ENCODE measurements at regions not wholly inside any gene's neighbourhood (a gene's known extent, or its start where the extent isn't known, plus 50 kb on each side); places are given as distances from the start of the nearest gene placed in this dataset.

GRCh38 chr6:14771016-14771415 is 474.9 kb upstream of the JARID2 start:
- H3K27me3 Mint-ChIP-seq (ENCODE audit: low read depth in 2 of 2): peaks cover 6 to 16% of the 10 kb centered on the region in 2 donors

GRCh38 chr6:14772188-14772587 is 473.7 kb upstream of the JARID2 start:
- no peak overlapping the region for H3K27ac Mint-ChIP-seq
- no peaks in the 10 kb centered on the region for H3K36me3 Mint-ChIP-seq
- H3K4me3 Mint-ChIP-seq: no peak overlapping the region

More at GRCh38 chr6:14771016-14771415, 474.9 kb upstream of the JARID2 start:
- Mint-ChIP-seq H3K27ac (no peak overlapping the region), H3K9me3 (no peaks in the 10 kb centered on the region), H3K36me3 (no peaks in the 10 kb centered on the region), H3K4me3 (no peak overlapping the region), H3K4me1 (peaks cover 0 to 5% of the 10 kb centered on the region in 2 donors)
- Histone ChIP-seq H3K4me1 (ENCODE audit: control insufficient read depth, insufficient read depth, low read length) (no peaks in the 10 kb centered on the region), H3K27me3 (ENCODE audit: control insufficient read depth, insufficient read depth, low read length) (no peaks in the 10 kb centered on the region), H3K4me3 (ENCODE audit: low read length) (no peak overlapping the region), H3K9me3 (ENCODE audit: control insufficient read depth, insufficient read depth, low read length) (no peaks in the 10 kb centered on the region), H3K27ac (ENCODE audit: low read length) (no peak overlapping the region), H3K36me3 (ENCODE audit: control insufficient read depth, insufficient read depth, low read length) (no peaks in the 10 kb centered on the region)
- intact Hi-C loops (cut with micrococcal nuclease): no loop called here
- TF ChIP-seq CTCF (IDR thresholded peaks at IDR 0.05): no peak
- DNase-seq (no peak), ATAC-seq (no peak)
- 88% methylated on average over 2 of the region's 3 CpGs for WGBS (ENCODE audit: insufficient coverage)

GRCh38 chr6:14775528-14775927 is 470.3 kb upstream of the JARID2 start:
- H3K27me3 Mint-ChIP-seq (ENCODE audit: low read depth in 2 of 2): peaks cover 3 to 16% of the 10 kb centered on the region in 2 donors
- H3K4me3 ChIP-seq (ENCODE audit: low read length): no peak overlapping the region
- WGBS (ENCODE audit: insufficient coverage): 100% methylated on average over 1 of the region's 1 CpG
- no peak for DNase-seq
- peaks cover 0 to under 1% of the 10 kb centered on the region in 2 donors for H3K4me1 Mint-ChIP-seq
- no peaks in the 10 kb centered on the region for H3K36me3 Mint-ChIP-seq
- ATAC-seq: no peak
- H3K27me3 ChIP-seq (ENCODE audit: control insufficient read depth, insufficient read depth, low read length): no peaks in the 10 kb centered on the region
- no peak overlapping the region for H3K27ac ChIP-seq (ENCODE audit: low read length)
- no peaks in the 10 kb centered on the region for H3K36me3 ChIP-seq (ENCODE audit: control insufficient read depth, insufficient read depth, low read length)
- H3K4me3 Mint-ChIP-seq: no peak overlapping the region
- H3K9me3 ChIP-seq (ENCODE audit: control insufficient read depth, insufficient read depth, low read length): no peaks in the 10 kb centered on the region
- no peak overlapping the region for H3K27ac Mint-ChIP-seq
- intact Hi-C loops (cut with micrococcal nuclease): no loop called here
- no peak for TF ChIP-seq CTCF (IDR thresholded peaks at IDR 0.05)
- H3K9me3 Mint-ChIP-seq: no peaks in the 10 kb centered on the region
- no peaks in the 10 kb centered on the region for H3K4me1 ChIP-seq (ENCODE audit: control insufficient read depth, insufficient read depth, low read length)

More at GRCh38 chr6:14772188-14772587, 473.7 kb upstream of the JARID2 start:
- Histone ChIP-seq H3K27me3 (ENCODE audit: control insufficient read depth, insufficient read depth, low read length) (no peaks in the 10 kb centered on the region), H3K27ac (ENCODE audit: low read length) (no peak overlapping the region), H3K4me3 (ENCODE audit: low read length) (no peak overlapping the region), H3K9me3 (ENCODE audit: control insufficient read depth, insufficient read depth, low read length) (no peaks in the 10 kb centered on the region), H3K4me1 (ENCODE audit: control insufficient read depth, insufficient read depth, low read length) (no peaks in the 10 kb centered on the region), H3K36me3 (ENCODE audit: control insufficient read depth, insufficient read depth, low read length) (no peaks in the 10 kb centered on the region)
- 95% methylated on average over 7 of the region's 7 CpGs for whole genome bisulfite sequencing (ENCODE audit: insufficient coverage)
- H3K9me3 Mint-ChIP-seq: no peaks in the 10 kb centered on the region
- DNase-seq (no peak), ATAC-seq (no peak)
- no peak for TF ChIP-seq CTCF (IDR thresholded peaks at IDR 0.05)
- intact Hi-C loops (cut with micrococcal nuclease): no loop called here
- peaks cover 6 to 16% of the 10 kb centered on the region in 2 donors for H3K27me3 Mint-ChIP-seq (ENCODE audit: low read depth in 2 of 2)
- H3K4me1 Mint-ChIP-seq: peaks cover 0 to 5% of the 10 kb centered on the region in 2 donors

- Histone ChIP-seq H3K9me3 (ENCODE audit: control insufficient read depth, insufficient read depth, low read length) (no peaks in the 10 kb centered on the region), H3K4me1 (ENCODE audit: control insufficient read depth, insufficient read depth, low read length) (no peaks in the 10 kb centered on the region), H3K4me3 (ENCODE audit: low read length) (no peak overlapping the region), H3K36me3 (ENCODE audit: control insufficient read depth, insufficient read depth, low read length) (no peaks in the 10 kb centered on the region), H3K27ac (ENCODE audit: low read length) (no peak overlapping the region), H3K27me3 (ENCODE audit: control insufficient read depth, insufficient read depth, low read length) (no peaks in the 10 kb centered on the region)
- no peak for TF ChIP-seq CTCF (IDR thresholded peaks at IDR 0.05)
- Mint-ChIP-seq H3K4me3 (no peak overlapping the region), H3K27me3 (ENCODE audit: low read depth in 2 of 2) (peaks cover 3 to 16% of the 10 kb centered on the region in 2 donors), H3K36me3 (no peaks in the 10 kb centered on the region), H3K9me3 (no peaks in the 10 kb centered on the region), H3K27ac (no peak overlapping the region), H3K4me1 (no peaks in the 10 kb centered on the region)
- ATAC-seq (no peak), DNase-seq (no peak)
- WGBS (ENCODE audit: insufficient coverage): 60% methylated on average over 1 of the region's 3 CpGs
- intact Hi-C loops (cut with micrococcal nuclease): no loop called here
Observed at GRCh38 chr6:14776307-14776706, 469.6 kb upstream of the JARID2 start.
